IPS-11a (cell line): ENCODE measurements at regions not wholly inside any gene's neighbourhood (a gene's known extent, or its start where the extent isn't known, plus 50 kb on each side); places are given as distances from the start of the nearest gene placed in this dataset.

Experiments
- H3K4me3 ChIP-seq: one replicate; pipeline ENCODE4 v1.5.1; 2013; ENCODE audit warnings: low read depth, low read length, control low read depth

DNA sequence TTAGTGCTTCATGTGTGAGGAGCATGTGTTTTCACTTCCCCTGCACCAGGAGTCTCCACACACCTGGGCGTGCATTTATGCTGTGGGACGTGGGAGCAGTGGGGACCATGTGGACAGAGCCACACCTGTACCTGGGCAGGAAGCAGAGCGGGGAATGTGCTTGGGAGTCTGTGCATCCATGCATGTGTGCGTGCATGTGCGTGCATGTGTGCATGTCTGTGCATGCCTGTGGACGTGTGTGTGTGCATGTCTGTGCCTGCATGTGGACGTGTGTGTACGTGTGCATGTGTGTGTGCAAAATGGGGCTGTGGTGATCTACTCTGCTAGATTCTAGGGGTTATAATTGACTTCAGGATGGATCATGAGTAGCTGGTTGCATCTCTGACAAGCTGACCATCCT is 224.0 kb upstream of the GMDS start:
- H3K4me3 ChIP-seq: no peak overlapping the region

DNA sequence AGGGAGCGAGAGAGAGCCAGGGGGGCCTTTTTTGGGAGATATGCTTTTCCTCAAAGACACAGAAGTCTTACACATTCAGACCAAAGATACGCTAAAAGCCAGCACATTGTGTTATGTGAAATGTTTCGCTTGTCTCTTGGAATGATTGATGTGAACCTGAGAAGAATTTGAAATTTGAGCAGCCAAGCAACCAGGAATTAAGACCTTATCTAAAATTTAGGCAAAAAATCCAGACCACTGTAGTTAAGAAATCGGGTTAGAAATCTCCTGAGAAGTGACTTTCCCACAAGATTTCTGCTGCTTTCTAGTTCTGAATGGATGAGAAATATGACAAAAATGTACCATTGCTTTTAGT is 223.2 kb upstream of the GMDS start:
- no peak overlapping the region for H3K4me3 ChIP-seq

DNA sequence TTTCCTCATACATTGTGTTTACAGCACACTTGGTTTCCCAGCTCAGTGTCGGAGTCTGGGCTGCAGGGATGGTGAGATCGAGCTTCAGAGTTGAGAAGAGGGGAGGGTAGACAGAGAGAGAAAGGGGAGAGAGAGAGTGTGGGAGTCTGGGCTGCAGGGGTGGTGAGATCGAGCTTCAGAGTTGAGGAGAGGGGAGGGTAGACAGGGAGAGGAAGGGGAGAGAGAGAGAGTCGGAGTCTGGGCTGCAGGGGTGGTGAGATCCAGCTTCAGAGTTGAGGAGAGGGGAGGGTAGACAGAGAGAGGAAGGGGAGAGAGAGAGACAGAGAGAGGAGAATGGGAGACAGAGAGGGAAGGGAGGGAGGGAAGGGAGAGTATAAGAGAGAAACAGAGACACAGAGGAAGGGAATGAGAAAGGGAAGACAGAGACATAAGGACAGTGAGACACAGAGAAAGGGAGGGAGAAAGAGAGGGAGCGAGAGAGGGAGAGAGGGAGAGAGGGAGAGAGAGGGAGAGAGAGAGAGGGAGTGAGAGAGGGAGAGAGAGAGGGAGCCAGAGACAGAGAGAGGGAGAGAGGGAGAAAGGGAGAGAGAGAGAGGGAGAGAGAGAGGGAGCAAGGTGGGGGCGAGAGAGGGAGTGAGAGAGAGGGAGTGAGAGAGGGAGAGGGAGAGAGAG is 222.7 kb upstream of the GMDS start:
- no peak overlapping the region for H3K4me3 ChIP-seq

DNA sequence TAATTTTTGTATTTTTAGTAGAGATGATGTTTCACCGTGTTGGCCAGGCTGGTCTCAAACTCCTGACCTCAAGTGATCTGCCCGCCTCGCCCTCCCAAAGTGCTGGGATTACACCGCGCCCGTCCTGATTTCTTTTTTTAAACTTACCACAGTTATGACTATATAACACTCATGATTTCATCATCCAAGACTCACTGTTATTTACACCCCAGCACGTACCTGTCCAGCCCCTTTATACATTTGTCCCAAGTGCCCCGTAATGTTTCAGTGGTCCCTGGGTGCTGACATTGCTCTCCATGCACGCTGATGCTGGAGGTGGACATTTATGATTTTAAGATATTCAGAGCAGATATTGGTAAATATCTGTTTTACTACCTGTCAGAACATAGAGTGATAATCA is 219.9 kb upstream of the GMDS start:
- H3K4me3 ChIP-seq: no peak overlapping the region

DNA sequence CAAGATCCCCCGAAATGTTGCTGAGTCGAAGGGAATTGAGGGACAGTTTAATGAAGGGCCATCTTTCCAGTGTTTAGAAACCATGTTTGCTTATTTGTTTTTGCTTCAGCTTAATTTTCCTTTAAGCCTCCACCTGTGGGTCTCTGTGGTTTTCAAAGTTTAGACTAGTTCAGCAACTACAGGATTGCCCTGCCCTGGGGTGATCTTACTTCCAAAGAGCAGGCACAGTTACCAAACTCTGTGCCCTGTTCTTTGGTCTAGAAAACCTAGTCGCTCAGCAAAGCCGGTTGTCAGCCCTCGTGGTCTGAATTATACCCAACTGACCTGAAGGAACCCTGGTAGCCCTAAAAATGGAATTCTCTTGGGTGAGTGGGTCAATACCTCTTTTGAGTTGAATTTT is 219.2 kb upstream of the GMDS start:
- no peak overlapping the region for H3K4me3 ChIP-seq

DNA sequence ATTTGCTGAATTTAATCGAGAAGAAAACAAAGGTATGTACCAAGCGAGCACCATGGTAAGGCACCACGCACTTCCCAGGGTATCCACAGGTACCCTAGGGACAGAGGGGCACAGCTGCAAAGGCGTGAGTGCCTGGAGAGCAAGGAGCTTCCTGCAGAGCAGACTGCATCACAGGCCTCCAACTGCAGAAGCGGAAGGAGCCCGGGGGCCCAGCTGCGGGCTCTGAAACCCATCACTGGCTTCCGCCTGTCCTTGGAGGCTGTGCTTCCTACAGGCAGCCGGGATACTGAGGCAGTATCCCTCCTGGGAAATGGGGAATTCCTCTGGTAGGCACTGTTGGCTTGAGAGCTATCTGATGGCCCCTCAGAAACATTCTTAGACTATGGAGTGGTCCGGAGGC is 217.4 kb upstream of the GMDS start:
- no peak overlapping the region for H3K4me3 ChIP-seq

DNA sequence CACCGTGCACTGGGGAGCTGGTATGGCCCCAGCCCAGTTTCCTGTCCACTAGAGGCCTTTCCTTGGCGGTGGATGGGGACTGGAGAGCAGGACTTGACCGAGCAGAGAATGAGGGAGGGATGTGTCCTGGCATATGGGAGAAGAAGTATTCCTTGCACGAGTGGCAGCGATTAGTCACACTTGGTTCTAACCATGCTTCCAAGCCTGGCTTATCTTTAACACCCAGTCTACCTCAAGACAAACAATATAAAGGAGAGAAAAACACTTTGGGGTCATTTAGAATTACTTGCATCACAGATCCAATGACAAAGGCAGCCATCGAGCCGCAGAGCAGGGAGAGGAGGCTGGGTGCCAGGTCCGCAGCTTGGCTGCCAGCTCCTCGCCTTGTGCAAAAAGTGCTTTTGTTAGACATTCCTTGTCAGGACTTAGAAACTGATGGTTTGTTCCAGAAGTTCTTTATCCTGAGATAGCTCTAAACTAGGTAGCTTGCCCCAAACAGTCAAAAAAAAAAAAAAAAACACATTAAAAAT is 214.9 kb upstream of the GMDS start:
- H3K4me3 ChIP-seq: no peak overlapping the region

DNA sequence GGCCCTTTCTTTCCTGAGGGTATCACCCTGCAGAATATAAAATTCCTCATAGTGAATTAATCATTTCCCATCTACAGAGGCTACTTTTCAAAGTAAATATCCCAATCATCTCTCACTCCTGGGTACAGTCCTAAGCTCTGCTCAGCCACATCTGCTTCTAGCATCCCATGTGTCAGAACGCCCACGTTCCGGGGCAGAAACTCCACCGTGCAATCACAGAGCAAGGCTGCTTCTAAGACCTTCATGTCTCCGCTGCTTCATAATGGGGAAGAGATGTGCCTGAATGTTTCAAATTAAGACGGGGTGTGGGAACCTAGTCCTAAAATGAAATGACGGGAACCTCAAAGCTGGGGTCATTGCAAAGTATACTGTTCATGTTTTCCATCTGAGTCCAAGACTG is 208.8 kb upstream of the GMDS start:
- H3K4me3 ChIP-seq: no peak overlapping the region

DNA sequence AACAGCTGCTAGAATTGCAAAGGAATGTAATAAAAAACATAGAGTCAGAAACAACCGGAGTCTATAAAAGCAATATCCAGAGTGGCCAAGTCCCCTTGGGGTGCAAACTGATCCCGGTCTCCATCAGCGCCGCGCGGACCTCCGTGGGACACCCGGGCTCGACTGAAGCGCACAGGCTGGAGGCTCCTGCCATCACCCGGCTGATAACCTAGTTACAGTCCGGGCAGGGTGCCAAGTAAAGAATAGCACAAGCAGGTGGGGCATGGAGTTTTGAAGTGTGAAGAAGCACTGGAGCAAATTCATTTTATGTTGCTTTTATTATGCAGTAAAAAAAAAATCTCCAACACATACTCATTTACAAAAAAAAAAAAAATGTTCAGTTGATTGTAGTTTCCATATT is 205.1 kb upstream of the GMDS start:
- no peak overlapping the region for H3K4me3 ChIP-seq

DNA sequence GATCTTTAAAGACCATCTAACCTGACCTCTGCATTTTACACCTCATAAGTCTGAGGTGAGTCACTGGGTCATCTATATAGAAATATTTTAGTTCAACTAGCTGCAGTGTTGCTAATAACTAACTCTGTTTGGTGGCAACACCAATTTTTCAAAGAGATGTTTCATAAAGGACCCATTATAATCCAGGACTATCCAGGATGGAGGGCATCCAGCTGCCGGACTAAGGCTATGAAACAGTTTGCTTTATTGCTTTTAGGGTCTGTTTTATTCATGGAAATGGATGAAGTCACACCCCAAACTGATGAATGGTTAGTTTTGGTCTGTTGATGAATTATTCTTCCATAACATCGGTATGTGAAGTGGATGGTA is 204.2 kb upstream of the GMDS start:
- H3K4me3 ChIP-seq: no peak overlapping the region

DNA sequence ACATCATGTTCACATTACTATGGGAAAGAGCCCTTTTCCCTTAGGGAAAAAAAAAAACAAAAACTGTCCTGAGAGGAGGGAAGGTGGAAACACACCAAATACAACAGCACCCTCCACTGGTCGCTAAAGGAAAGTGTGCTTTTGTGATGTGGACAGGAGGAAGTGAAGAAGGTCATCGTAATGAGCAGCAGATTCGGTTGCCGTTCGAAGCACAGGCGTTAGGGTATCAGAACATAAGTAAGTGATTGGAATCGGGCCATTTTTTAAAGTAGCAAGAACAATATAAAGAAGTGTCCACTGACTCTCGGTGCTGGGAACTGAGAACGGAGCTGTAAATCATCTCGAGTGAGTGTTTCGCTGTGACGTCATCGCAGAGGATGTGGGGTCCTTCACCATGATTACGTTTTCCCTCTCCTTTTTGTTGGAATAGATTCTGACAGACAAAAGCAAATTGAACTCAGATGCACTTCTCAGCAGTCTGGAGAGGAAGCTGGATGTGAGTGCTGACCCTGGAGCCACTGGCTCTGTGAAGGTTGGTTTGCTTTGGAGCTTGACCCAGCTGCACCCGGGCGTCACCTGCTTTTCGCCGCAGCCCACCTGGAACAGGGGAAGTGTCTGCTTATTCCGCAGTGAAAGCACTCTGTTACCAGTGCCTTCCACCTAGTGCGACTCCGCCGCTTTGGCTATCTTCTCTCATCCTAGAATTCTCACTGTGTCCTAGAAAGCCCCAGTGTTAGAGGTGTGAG is 203.6 kb upstream of the GMDS start:
- H3K4me3 ChIP-seq: peak overlapping the region; percentile 13

DNA sequence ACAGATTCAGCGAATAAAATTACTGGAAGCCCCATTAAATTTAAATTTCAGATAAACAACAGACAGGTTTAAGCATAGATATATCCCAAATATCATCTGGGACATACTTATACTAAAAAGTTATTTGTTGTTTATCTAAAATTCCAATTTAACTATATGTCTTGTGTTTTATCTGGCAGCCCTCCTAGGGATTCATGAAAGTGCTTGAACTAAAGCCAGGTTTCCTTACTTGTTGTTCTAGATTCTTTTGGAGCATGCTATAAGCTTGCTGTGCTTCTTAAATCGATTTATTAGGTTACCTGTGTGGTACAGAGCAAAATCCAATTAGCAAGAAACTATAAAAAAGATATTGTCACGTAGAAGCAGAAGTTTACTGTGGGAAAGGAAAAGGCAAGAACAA is 202.5 kb upstream of the GMDS start:
- H3K4me3 ChIP-seq: no peak overlapping the region

DNA sequence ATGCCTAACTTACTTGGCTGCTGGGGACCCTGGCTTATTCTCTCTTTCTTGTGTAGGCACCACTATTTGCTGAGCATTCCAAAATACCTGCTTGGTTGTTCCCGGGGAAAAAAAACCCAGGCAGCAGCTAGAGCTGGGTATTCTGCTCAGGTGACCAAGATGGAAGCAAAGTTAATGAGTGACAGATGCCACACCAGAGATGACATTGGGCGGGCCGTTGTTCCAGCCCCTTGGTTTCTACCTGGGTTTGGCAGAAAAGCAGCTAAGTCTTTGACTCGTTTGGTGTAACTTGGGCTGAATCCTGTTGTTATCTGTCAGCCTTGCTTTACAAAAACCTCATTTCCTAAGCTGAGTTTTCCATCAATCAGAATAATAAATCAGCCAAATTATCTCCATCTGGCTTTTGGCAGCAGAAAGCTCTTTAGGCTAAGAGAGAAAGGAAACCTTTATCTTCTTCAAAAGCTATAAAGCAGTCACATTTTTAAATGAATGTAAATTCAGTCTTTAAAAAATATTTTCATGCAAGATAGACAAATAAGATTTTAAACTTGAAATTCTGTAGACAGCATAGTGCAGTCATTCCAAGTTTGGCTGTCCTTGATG is 202.0 kb upstream of the GMDS start:
- no peak overlapping the region for H3K4me3 ChIP-seq

DNA sequence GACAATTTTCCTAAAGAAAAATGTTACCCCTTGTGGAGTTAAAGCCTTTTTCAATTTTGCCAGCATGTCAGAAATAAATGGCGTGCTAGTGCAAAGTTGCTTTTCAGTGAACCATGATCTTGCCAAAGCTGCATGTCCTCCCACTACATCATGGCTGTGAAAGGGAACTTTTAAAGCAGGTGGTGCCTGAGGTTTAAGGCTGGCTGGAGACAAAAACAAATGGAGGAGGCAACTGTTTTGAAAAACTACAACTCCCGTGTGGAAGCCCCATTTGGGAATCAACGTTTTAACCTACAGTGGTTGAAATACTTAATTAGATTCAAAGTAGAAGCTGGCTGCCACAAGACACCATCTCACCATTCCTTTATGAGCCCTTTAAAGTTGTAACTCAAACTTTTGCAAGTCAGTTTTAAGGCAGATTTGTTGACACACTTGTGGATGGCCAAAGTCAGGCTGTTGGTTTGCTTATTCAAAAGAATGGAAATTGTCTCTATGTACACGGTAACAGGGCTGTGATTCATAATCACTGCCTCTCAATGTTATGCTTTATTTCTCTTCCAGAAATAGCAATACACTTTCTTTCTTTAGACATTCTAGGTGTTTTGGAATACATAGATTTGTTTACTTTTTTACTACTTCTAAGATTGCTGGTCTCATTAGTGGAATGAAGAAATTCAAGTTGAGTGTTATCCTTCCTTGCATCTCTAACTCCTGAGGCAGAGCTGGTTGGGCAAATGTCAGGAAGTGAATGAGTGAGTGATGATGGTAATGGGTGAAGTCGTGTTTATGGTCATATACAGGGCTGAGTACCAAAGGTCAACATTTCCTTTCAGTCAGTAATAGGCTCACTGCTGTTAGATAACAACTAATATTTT is 196.4 kb upstream of the GMDS start:
- no peak overlapping the region for H3K4me3 ChIP-seq

DNA sequence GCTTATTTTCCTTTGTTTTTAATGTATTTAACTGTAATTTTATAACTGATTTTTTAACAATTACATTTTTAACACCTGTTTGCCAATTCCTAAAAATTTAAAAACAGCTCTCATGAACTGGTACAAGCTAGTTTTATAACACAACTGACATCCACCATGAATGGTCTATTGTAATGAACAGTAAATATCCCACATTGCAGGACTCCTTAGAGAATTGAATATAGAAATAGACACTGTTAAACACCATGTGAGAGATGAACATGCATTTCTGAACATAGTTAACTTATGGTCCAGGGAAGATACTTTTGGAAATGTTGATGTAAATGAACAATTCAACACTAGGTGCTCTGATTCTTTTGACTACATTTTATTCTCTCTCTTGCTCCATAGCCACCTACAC is 195.1 kb upstream of the GMDS start:
- H3K4me3 ChIP-seq: no peak overlapping the region

DNA sequence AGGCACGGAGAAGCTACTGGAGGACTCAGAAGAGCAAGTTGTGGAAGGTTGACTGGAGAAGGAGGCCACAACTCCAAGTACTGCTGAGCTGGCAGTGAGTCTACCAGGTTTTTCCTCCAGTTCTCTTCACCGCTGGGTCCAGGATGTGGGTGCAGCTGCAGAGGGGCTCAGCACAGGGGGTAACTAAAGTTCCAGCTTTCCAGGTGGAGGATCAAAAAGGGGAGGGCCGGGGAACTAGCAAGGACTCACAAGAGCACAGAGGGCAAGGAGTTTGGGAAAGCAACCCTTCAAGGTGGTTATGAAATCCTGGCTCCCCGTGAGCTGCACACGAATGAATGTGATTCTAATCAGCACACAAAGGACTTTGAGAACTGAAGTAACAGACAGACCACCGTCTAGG is 194.2 kb upstream of the GMDS start:
- no peak overlapping the region for H3K4me3 ChIP-seq

DNA sequence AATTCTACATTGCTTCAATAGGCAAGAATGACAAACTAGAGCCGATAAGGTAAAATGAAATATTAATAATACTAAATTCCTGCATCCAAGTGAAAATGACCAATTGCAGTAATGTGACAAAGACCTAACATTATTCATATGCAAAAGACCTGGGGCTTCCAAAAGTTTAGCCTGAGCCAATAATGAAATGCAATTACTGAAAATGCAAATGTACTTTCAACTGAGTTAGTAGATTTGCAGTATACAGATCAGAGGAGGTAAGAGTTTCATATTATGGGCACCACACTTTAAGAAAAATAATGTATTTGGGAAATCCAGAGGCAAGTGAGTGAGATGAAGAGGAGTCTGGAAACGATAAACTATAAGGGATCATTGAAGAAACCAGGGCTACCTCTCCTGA is 193.7 kb upstream of the GMDS start:
- H3K4me3 ChIP-seq: no peak overlapping the region

DNA sequence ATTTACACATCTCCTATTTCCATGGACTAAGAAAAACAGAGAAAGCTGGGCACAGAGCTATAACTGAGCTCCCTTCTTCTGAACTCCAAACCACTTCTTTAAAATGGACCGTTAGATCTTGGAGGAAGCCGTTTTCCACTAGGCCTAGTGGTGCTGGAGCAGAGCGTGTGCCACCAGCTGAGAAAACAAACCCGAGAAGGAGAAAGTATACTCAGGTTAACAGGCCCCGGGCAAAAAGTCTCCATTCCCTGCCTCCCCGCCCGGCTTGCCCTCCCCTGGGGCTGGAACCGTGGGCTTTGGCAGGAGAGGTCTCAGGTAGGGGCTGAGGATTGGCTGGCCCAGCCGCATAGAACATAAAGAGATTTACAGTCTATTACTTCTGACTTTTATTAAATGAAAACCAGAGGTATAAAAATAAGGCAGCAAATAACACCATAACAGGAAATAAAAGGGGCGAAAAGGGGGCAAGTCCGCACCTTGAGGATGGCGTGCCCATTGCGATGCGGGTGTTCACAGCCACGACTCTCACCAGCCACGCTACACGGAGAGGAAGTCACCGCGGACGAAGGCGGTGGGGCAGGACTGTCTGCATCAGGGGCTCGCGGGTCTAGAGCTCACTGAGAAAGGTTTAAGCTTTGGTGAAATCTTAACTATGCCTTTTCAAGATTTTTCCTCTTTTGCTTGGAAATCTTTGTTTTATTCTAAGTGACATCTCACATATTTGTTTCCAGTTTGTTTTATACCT is 191.2 kb upstream of the GMDS start:
- no peak overlapping the region for H3K4me3 ChIP-seq

DNA sequence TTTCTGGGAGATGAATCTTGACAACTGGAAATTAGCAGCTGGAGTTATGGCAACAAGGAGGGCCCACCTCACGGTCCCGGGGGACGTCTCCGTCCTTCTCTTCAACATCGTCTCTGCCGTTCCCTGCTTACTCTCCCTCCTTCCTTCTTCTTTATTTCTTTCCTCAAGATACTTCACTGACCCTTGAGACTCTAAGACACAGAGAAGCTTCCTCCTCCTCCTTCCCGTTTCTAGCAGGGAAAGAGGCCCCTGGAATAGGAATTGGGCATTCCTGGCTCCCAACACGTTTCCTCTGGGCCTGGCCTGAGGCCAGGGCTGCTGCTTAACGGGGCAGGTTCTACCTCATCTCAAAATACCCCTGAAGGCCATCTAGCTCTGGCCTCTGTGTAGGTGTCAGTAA is 189.9 kb upstream of the GMDS start:
- H3K4me3 ChIP-seq: no peak overlapping the region

DNA sequence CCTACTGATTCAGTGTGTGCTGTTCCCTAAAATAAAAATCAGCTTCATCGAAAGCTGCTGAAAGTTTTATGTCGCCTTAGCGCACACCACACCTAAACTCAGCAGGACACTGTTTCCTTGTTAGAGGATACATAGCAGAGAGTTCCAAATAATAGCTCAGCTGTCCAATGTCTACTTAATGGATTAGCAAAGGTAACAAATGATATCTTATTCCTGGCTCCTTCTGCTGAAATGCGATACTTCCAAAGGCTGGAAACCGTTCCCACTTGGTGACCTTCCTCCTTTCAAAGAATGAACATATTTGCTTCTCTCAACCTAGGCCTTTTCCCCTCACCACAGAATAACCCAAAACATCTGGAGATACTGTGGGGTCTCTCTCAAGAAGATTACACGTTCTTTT is 189.5 kb upstream of the GMDS start:
- H3K4me3 ChIP-seq: no peak overlapping the region

DNA sequence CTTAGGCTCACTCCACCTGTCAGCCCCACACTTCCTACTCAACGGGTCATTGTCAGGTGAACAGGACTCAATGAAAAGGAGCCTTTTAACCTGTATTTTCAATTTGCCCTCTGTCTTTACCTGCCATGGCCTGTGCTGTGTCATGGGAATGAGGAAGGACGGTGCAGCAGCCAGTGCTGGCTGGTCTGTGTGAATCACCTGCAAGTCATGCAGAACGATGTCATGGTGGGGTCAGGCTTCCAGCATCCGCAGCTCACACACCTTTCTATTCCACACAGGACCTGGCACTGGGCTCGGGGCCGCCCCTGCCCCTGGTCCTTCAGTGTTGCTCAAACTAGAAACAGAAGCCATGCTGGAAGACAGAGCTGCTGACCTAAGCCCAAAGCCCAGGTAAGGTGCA is 188.7 kb upstream of the GMDS start:
- no peak overlapping the region for H3K4me3 ChIP-seq
